SK-N-SH (cell line): ENCODE measurements at regions not wholly inside any gene's neighbourhood (a gene's known extent, or its start where the extent isn't known, plus 50 kb on each side); places are given as distances from the start of the nearest gene placed in this dataset.

Experiments
- CTCF ChIA-PET: fragments of 300-600, 350-600 bp; formaldehyde crosslinking; extraction: SDS; loops from one replicate; lab custom pipeline; 2021; lab: Yijun Ruan, JAX
- POLR2A ChIA-PET: fragments of 350-600 bp; sonication (Branson Sonifier 250); formaldehyde crosslinking; extraction: SDS; loops from one replicate; lab custom pipeline; 2020; ENCODE audit warnings: antibody characterized with exemption, inconsistent platforms; lab: Yijun Ruan, JAX
- DNase-seq: peaks from one replicate; pipeline ENCODE4 v3.0.0; 2012
- H2AFZ ChIP-seq: fragments of 200-600 bp; sonication (generic); 2 replicates; pipeline ENCODE4 v1.8.1; 2016; ENCODE audit warnings: antibody characterized with exemption, mild to moderate bottlenecking, low read depth
- H3F3A ChIP-seq: fragments of 200-600 bp; sonication (generic); replicated peaks from 2 replicates; pipeline ENCODE3; 2016; ENCODE audit warnings: antibody characterized with exemption, mild to moderate bottlenecking; ENCODE audit not compliant: insufficient read depth
- H3K27ac ChIP-seq, 2 experiments: fragments of 200-500 bp in 1 of 2; fragments of 200-600 bp in 1 of 2; sonication (Bioruptor generic) in 1 of 2; sonication (generic), shearing (Covaris generic) in 1 of 2; 2 replicates each; pipeline versions ENCODE4 v1.5.1 to v1.6.1; 2014 to 2016; ENCODE audit warnings: low read depth in 2 of 2, inconsistent platforms in 1 of 2, low read length in 1 of 2, mild to moderate bottlenecking in 1 of 2, mixed read lengths in 1 of 2
- H3K27me3 ChIP-seq: fragments of 200-600 bp; sonication (generic), shearing (Covaris generic); 2 replicates; pipeline ENCODE4 v1.6.1; 2016; ENCODE audit warnings: mixed run types; ENCODE audit not compliant: insufficient read depth
- H3K36me3 ChIP-seq, 2 experiments: fragments of 200-500 bp in 1 of 2; fragments of 200-600 bp in 1 of 2; sonication (Bioruptor generic) in 1 of 2; sonication (generic) in 1 of 2; replicated peaks in 1 of 2; 2 replicates each; pipeline versions ENCODE3 to v1.5.1; 2014 to 2016; ENCODE audit warnings: low read length in 1 of 2, mild to moderate bottlenecking in 1 of 2; ENCODE audit not compliant: insufficient read depth in 2 of 2, control insufficient read depth in 1 of 2
- H3K4me1 ChIP-seq, 2 experiments: fragments of 200-500 bp in 1 of 2; fragments of 200-600 bp in 1 of 2; sonication (Bioruptor generic) in 1 of 2; sonication (generic), shearing (Covaris generic) in 1 of 2; 2 replicates each; pipeline versions ENCODE4 v1.5.1 to v1.6.1; 2014 to 2016; ENCODE audit warnings: low read depth in 1 of 2, low read length in 1 of 2, mixed run types in 1 of 2; ENCODE audit not compliant: insufficient read depth in 2 of 2, control insufficient read depth in 1 of 2
- H3K4me2 ChIP-seq: fragments of 200-600 bp; sonication (generic), shearing (Covaris generic); 2 replicates; pipeline ENCODE4 v1.6.1; 2017; ENCODE audit warnings: mixed run types
- H3K4me3 ChIP-seq, 2 experiments: fragments of 200-500 bp in 1 of 2; fragments of 200-600 bp in 1 of 2; sonication (Bioruptor generic) in 1 of 2; sonication (generic), shearing (Covaris generic) in 1 of 2; 2 replicates each; pipeline versions ENCODE4 v1.5.1 to v1.8.1; 2014 to 2016; ENCODE audit warnings: low read depth in 2 of 2, inconsistent platforms in 1 of 2, low read length in 1 of 2, mild to moderate bottlenecking in 1 of 2, mixed read lengths in 1 of 2, moderate library complexity in 1 of 2
- H3K79me2 ChIP-seq: fragments of 200-600 bp; sonication (generic); 2 replicates; pipeline ENCODE4 v1.8.1; 2017; ENCODE audit warnings: mild to moderate bottlenecking; ENCODE audit not compliant: insufficient read depth
- H3K9ac ChIP-seq: fragments of 200-600 bp; sonication (generic); 2 replicates; pipeline ENCODE4 v1.6.1; 2017; ENCODE audit warnings: mixed run types
- H3K9me2 ChIP-seq: fragments of 200-600 bp; sonication (generic); 2 replicates; pipeline ENCODE4 v1.6.1; 2017; ENCODE audit warnings: mixed run types
- H3K9me3 ChIP-seq: fragments of 200-600 bp; sonication (generic); 2 replicates; pipeline ENCODE4 v1.6.1; 2017; ENCODE audit warnings: mixed run types, mild to moderate bottlenecking, moderate library complexity
- H4K20me1 ChIP-seq: fragments of 200-600 bp; sonication (generic); 2 replicates; pipeline ENCODE4 v1.6.1; 2017; ENCODE audit warnings: mild to moderate bottlenecking, mixed run types; ENCODE audit not compliant: insufficient read depth
- ELF1 ChIP-seq: IDR thresholded peaks from 2 replicates; pipeline ENCODE4 v1.4.0; 2012
- FOSL2 ChIP-seq: IDR thresholded peaks from 2 replicates; pipeline ENCODE4 v1.4.0; 2012; ENCODE audit warnings: low read depth, mild to moderate bottlenecking, moderate library complexity, borderline replicate concordance
- FOXJ3 ChIP-seq: sonication (generic); formaldehyde crosslinking; IDR thresholded peaks from 2 replicates; pipeline ENCODE4 v1.5.1; 2020; ENCODE audit warnings: mild to moderate bottlenecking, missing genetic modification reagents
- FOXM1 ChIP-seq: IDR thresholded peaks from 2 replicates; pipeline ENCODE4 v1.4.0; 2012; ENCODE audit warnings: low read depth, mild to moderate bottlenecking
- GATA2 ChIP-seq: sonication (generic); formaldehyde crosslinking; IDR thresholded peaks from 2 replicates; pipeline ENCODE4 v1.5.0; 2020; ENCODE audit warnings: mild to moderate bottlenecking, missing genetic modification reagents
- JUND ChIP-seq: IDR thresholded peaks from 2 replicates; pipeline ENCODE4 v1.4.0; 2012
- MAX ChIP-seq: IDR thresholded peaks from 2 replicates; pipeline ENCODE4 v1.4.0; 2012; ENCODE audit warnings: low read depth
- MEF2A ChIP-seq: IDR thresholded peaks from 2 replicates; pipeline ENCODE4 v1.4.0; 2012; ENCODE audit warnings: low read depth, borderline replicate concordance
- MXI1 ChIP-seq: IDR thresholded peaks from 2 replicates; pipeline ENCODE4 v1.6.1; 2012; ENCODE audit warnings: mild to moderate bottlenecking, low read depth, low read length, improper control_type of control experiment
- NRF1 ChIP-seq: IDR thresholded peaks from 2 replicates; pipeline ENCODE4 v1.6.1; 2012; ENCODE audit warnings: low read depth, mild to moderate bottlenecking, low read length
- PBX3 ChIP-seq: IDR thresholded peaks from 2 replicates; pipeline ENCODE4; 2012
- POLR2AphosphoS5 ChIP-seq: IDR thresholded peaks from 2 replicates; pipeline ENCODE4 v1.6.1; 2012; ENCODE audit warnings: low read depth, low read length
- RAD21 ChIP-seq: IDR thresholded peaks from 2 replicates; pipeline ENCODE4 v1.6.1; 2012; ENCODE audit warnings: mild to moderate bottlenecking, low read length
- SIN3A ChIP-seq: IDR thresholded peaks from 2 replicates; pipeline ENCODE4 v1.6.1; 2012; ENCODE audit warnings: low read depth, mild to moderate bottlenecking, low read length, moderate library complexity, borderline replicate concordance
- SMC3 ChIP-seq: IDR thresholded peaks from 2 replicates; pipeline ENCODE4 v1.6.1; 2012; ENCODE audit warnings: low read depth, low read length, improper control_type of control experiment
- TCF12 ChIP-seq: IDR thresholded peaks from 2 replicates; pipeline ENCODE4 v1.4.0; 2012
- TEAD4 ChIP-seq: IDR thresholded peaks from 2 replicates; pipeline ENCODE4 v1.4.0; 2012; ENCODE audit warnings: mild to moderate bottlenecking, borderline replicate concordance; ENCODE audit not compliant: insufficient read depth
- YY1 ChIP-seq: IDR thresholded peaks from 2 replicates; pipeline ENCODE4 v1.4.0; 2012; ENCODE audit warnings: low read depth, mild to moderate bottlenecking
- ZBTB33 ChIP-seq: IDR thresholded peaks from 2 replicates; pipeline ENCODE4 v1.4.0; 2012; ENCODE audit warnings: low read depth, borderline replicate concordance
- WGBS: methylation state at CpG from one replicate; pipeline ENCODE4 v1.1.6; 2017; ENCODE audit warnings: low lambda C conversion rate; 5-methylcytosine and 5-hydroxymethylcytosine counted together
- TF ChIP-seq, protein P1 (sequence below): fragments of 150-350 bp; IDR thresholded peaks from 2 replicates; pipeline ENCODE4 v1.6.1; 2016; ENCODE audit warnings: mild to moderate bottlenecking, low read depth, low read length

DNA sequence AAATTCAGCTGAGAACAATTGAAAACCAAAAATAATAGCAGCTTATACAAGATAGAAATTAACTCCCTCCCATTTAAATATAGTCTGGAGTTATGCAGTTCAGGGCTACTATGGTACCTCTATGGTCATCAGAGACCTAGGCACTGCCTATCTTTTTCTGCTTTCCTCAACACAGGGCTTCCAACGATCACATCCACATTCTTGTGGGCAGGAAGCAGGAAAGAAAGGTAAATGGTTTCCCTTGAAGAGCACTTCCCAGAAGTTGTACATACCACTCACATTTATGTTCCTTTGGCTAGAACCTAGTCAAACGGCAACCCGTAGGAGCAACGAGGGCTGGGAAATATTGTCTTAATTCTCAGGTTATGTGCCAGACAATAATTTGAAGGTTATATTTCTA lies 197.7 kb upstream of the PRICKLE2 start:
- H3K4me3 ChIP-seq: no peak overlapping the region
- H3K27me3 ChIP-seq: no peaks in the 10 kb centered on the region
- H3K79me2 ChIP-seq: no peaks in the 10 kb centered on the region
- ChIA-PET POLR2A (no interaction called here), CTCF (interaction anchor here (0.6 to 1.2 kb wide), 2 partner anchors 9 to 495 kb away, joined by 3 to 4 read pairs; no protein-coding TSS in a partner anchor)
- no peak overlapping the region for H2AFZ ChIP-seq
- H3K9me2 ChIP-seq: no peaks in the 10 kb centered on the region
- no peaks in the 10 kb centered on the region for H3K36me3 ChIP-seq
- no peak overlapping the region for H3K27ac ChIP-seq
- H3K4me2 ChIP-seq: no peak overlapping the region
- no peaks in the 10 kb centered on the region for H3F3A ChIP-seq
- no peaks in the 10 kb centered on the region for H4K20me1 ChIP-seq
- H3K9me3 ChIP-seq: no peaks in the 10 kb centered on the region
- H3K9ac ChIP-seq: no peak overlapping the region
- peaks cover 3 to 4% of the 10 kb centered on the region in 2 experiments; a peak in 2 of 4 replicates for H3K4me1 ChIP-seq
- 92% methylated on average over 4 of the region's 4 CpGs for WGBS
- DNase-seq: no peak
- no peak for TF ChIP-seq MXI1
- no peak for TF ChIP-seq ELF1

- 85% methylated on average over 7 of the region's 7 CpGs for WGBS
- H4K20me1 ChIP-seq: no peaks in the 10 kb centered on the region
- no peak overlapping the region for H3K4me2 ChIP-seq
- peaks cover 3 to 9% of the 10 kb centered on the region in 2 experiments; a peak in 2 of 4 replicates for H3K4me1 ChIP-seq
- no peak overlapping the region for H3K27ac ChIP-seq
- no peak for DNase-seq
- no peak overlapping the region for H3K9ac ChIP-seq
- no peaks in the 10 kb centered on the region for H3K36me3 ChIP-seq
- H3K9me2 ChIP-seq: no peaks in the 10 kb centered on the region
- CTCF ChIA-PET: interaction anchor here (1.1 kb wide), 1 partner anchor 42 kb away, joined by 3 read pairs; no protein-coding TSS in a partner anchor
- POLR2A ChIA-PET: no interaction called here
- H3F3A ChIP-seq: no peaks in the 10 kb centered on the region
- H2AFZ ChIP-seq: no peak overlapping the region
- H3K4me3 ChIP-seq: no peak overlapping the region
- no peak for TF ChIP-seq FOXM1
- TF ChIP-seq GATA2 (CRISPR knock-in tag): no peak
- no peak for TF ChIP-seq PBX3
- no peak for TF ChIP-seq POLR2AphosphoS5
- TF ChIP-seq, protein P1, sequence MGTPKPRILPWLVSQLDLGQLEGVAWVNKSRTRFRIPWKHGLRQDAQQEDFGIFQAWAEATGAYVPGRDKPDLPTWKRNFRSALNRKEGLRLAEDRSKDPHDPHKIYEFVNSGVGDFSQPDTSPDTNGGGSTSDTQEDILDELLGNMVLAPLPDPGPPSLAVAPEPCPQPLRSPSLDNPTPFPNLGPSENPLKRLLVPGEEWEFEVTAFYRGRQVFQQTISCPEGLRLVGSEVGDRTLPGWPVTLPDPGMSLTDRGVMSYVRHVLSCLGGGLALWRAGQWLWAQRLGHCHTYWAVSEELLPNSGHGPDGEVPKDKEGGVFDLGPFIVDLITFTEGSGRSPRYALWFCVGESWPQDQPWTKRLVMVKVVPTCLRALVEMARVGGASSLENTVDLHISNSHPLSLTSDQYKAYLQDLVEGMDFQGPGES: no peak
- TF ChIP-seq JUND: no peak
- TF ChIP-seq ZBTB33: no peak
- no peak for TF ChIP-seq RAD21
- TF ChIP-seq SMC3: no peak
- TF ChIP-seq SIN3A: no peak
- no peak for TF ChIP-seq TCF12
- no peak for TF ChIP-seq FOSL2
- TF ChIP-seq MEF2A: no peak
- TF ChIP-seq TEAD4: no peak
- TF ChIP-seq NRF1: no peak
- TF ChIP-seq YY1: no peak
- TF ChIP-seq FOXJ3: no peak
- no peak for TF ChIP-seq MAX
- TF ChIP-seq, all 33 proteins: peak for 0
- no peaks in the 10 kb centered on the region for H3K79me2 ChIP-seq
- no peaks in the 10 kb centered on the region for H3K9me3 ChIP-seq
- H3K27me3 ChIP-seq: no peaks in the 10 kb centered on the region
Observed at GRCh38 chr3:64422192-64422591, 196.9 kb upstream of the PRICKLE2 start.
